Left lung (tissue), 4 donors: ENCODE measurements at regions not wholly inside any gene's neighbourhood (a gene's known extent, or its start where the extent isn't known, plus 50 kb on each side); places are given as distances from the start of the nearest gene placed in this dataset.

Source experiments
- ATAC-seq: fragments of 200-7000 bp; cut with Tn5 transposase; one replicate; pipeline ENCODE4 v1.9.1; 2020; ENCODE audit warnings: moderate library complexity
- DNase-seq, 4 donors: peaks; one replicate each; pipeline ENCODE4 v3.0.0-alpha.2; 2013 to 2020
- H3K27ac ChIP-seq, 2 donors: fragments of 200-600 bp; sonication (generic) in 1 of 2; one replicate each; pipeline versions ENCODE4 v1.5.0 to v1.8.0; 2020 to 2021
- H3K27me3 ChIP-seq, 2 donors: fragments of 200-600 bp; sonication (generic) in 1 of 2; one replicate each; pipeline versions ENCODE4 v1.5.0 to v1.8.0; 2020 to 2021
- H3K36me3 ChIP-seq, 2 donors: fragments of 200-600 bp; sonication (generic) in 1 of 2; one replicate each; pipeline versions ENCODE4 v1.5.0 to v1.8.0; 2020 to 2021
- H3K4me1 ChIP-seq, 2 donors: fragments of 200-600 bp; one replicate each; pipeline ENCODE4 v1.8.0; 2021
- H3K4me3 ChIP-seq, 2 donors: fragments of 200-600 bp; sonication (generic) in 1 of 2; one replicate each; pipeline versions ENCODE4 v1.5.0 to v1.8.0; 2020 to 2021; ENCODE audit warnings: mild to moderate bottlenecking in 1 of 2
- H3K9me3 ChIP-seq, 2 donors: fragments of 200-600 bp; sonication (generic) in 1 of 2; one replicate each; pipeline versions ENCODE4 v1.5.0 to v1.8.0; 2020 to 2021
- CTCF ChIP-seq, 2 donors: fragments of 200-600 bp; sonication (generic) in 1 of 2; IDR thresholded peaks; one replicate each; pipeline versions ENCODE4 v1.5.0 to v1.8.0; 2021; ENCODE audit warnings: antibody characterized with exemption in 2 of 2
- intact Hi-C, 2 donors: fragments of 100-400 bp; cut with DNase I; formaldehyde crosslinking; loops; one replicate each; pipeline versions ENCODE4 v1.11.2 to v1.14.2; 2022
- donor health status: DM: no; HTN: yes; CAD: no.
- donor health status: DM: no; HTN: no; CAD: no.

- no peak overlapping the region for H3K4me3 ChIP-seq
- H3K4me1 ChIP-seq, result peaks cover 13 to 15% of the 10 kb centered on the region in 2 donors
- DNase-seq, result peak in 1 of 4 donors; percentile 20
- H3K27ac ChIP-seq, result peak overlapping the region in 1 of 2 donors; percentile 8
- H3K27me3 ChIP-seq, result no peaks in the 10 kb centered on the region
- no peak for ATAC-seq
- no peaks in the 10 kb centered on the region for H3K36me3 ChIP-seq
- intact Hi-C loops, result no loop called here
- no peaks in the 10 kb centered on the region for H3K9me3 ChIP-seq
- no peak for TF ChIP-seq CTCF (IDR thresholded peaks at IDR 0.05)
Measured at GRCh38 chr5:135229679-135230132, 169.3 kb downstream of the MACROH2A1 start.

GRCh38 chr5:135229122-135229521 lies 169.9 kb downstream of the MACROH2A1 start:
- Histone ChIP-seq H3K27ac (no peak overlapping the region), H3K9me3 (no peaks in the 10 kb centered on the region), H3K27me3 (no peaks in the 10 kb centered on the region), H3K4me1 (peaks cover 13 to 15% of the 10 kb centered on the region in 2 donors), H3K36me3 (no peaks in the 10 kb centered on the region), H3K4me3 (no peak overlapping the region)
- no peak for ATAC-seq
- intact Hi-C loops, result no loop called here
- peak in 1 of 4 donors; percentile 15 for DNase-seq
- no peak for TF ChIP-seq CTCF (IDR thresholded peaks at IDR 0.05)

DNA sequence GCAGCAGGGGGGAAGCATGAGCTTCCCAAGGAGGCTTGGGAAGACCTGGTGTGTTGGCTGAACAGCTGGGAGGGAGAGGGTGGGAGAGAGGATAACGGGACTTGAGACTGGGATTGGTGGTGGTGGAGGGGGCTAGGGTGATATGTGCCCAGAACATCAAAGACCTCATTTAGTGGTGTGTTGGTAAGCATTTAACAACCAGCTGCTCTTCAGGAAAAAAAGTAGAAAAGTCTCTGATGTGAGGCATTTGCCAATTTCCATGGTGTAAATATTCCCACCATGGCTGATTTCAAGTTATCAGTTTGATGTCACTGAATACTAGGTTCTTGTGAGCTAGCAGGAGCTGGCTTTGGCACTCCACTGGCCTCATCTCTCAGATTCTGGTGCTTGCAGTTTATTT lies 170.8 kb downstream of the MACROH2A1 start:
- Histone ChIP-seq H3K4me3 (no peak overlapping the region), H3K27ac (no peak overlapping the region), H3K9me3 (no peaks in the 10 kb centered on the region), H3K27me3 (no peaks in the 10 kb centered on the region), H3K36me3 (no peaks in the 10 kb centered on the region), H3K4me1 (peaks cover 13 to 15% of the 10 kb centered on the region in 2 donors)
- DNase-seq, result peak in 1 of 4 donors; percentile 4
- intact Hi-C loops, result no loop called here
- TF ChIP-seq CTCF (IDR thresholded peaks at IDR 0.05), result no peak
- ATAC-seq, result no peak

DNA sequence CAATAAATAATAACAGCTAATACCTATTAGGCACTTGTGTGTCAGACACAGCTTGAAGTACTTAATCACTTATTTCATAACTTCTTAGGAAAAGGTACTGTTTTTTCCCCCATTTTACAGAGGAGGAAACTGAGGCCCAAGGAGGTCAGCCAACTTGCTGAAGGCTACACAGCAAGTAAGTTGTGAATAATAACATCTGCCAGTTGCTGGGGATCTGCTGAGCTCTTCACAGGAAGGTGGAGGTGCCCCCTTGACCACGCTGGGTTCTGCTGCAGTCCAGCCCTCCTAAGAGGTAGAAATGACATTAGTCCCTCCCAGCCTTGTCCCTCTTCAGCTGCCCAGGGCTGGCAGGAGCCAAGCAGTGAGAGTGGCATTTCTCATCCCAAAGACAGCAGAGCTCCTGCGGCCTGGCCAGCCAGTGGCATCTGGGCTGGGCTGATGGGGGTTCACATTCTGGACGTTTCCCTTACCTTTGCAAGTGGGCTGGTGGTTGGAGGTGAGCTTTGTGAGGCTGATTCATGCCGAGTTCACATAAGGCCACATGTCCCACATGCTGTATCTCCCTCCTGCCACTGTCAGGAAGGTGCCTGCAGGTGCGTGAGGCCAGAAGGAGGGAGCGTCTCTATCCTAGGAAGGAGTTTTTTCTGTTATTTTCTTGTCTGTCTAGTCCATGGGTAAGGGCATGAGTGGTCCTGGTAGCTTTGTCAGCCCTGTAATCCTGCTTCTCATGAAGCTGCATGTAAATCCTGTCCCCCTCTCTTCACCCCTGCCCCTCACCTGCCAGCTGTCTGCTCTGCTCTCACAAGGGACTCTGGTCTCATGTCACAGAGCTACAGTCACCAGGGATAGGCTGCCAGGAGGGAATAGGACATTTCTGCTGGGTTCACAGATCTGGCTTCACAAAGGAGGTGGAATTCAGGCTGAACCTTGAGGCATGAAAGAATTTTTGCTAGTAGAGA lies 171.7 kb downstream of the MACROH2A1 start:
- ATAC-seq (no peak), DNase-seq (peak in 1 of 4 donors; percentile 16)
- H3K27ac ChIP-seq, result no peak overlapping the region
- no peak for TF ChIP-seq CTCF (IDR thresholded peaks at IDR 0.05)
- H3K9me3 ChIP-seq, result no peaks in the 10 kb centered on the region
- intact Hi-C loops, result no loop called here
- no peaks in the 10 kb centered on the region for H3K36me3 ChIP-seq
- H3K27me3 ChIP-seq, result no peaks in the 10 kb centered on the region
- H3K4me3 ChIP-seq, result no peak overlapping the region
- peaks cover 13 to 15% of the 10 kb centered on the region in 2 donors for H3K4me1 ChIP-seq

DNA sequence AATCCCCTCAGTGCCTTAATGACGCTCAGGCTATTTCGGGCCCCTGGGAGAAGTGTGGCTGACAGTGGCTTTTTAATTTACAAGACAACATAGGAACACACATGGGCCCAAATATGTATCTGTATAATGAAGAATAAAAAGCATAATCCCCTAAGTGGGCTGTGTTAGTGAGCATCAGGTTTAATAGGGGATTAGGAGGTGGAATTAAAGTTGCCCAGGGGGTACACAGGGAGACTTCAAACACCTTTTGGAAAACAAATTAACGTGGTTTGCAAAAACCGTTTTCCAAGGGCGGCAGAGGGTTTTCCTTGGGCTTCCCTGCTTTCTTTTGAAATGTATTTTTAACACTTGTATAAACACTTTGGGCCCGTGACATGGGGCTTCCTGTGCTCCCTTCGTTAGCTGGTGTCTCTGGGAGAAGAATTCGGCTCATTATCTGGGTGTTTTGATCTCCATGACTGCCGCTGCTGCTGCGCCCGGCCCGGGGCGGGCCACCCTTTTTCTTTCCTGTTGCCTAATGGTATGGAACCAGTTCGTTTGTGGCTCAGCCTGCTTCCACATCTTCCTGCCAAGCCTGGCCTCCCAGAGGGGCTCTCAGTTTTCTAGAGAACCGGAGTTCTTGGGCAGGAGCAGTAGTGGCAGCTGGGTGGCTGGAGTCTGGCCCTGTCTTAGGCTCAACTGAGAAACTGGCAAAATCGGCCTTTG lies 173.0 kb downstream of the MACROH2A1 start:
- no peak for TF ChIP-seq CTCF (IDR thresholded peaks at IDR 0.05)
- Histone ChIP-seq H3K27me3 (no peaks in the 10 kb centered on the region), H3K27ac (no peak overlapping the region), H3K4me1 (peaks cover 12 to 15% of the 10 kb centered on the region in 2 donors), H3K36me3 (no peaks in the 10 kb centered on the region), H3K4me3 (no peak overlapping the region), H3K9me3 (no peaks in the 10 kb centered on the region)
- intact Hi-C loops, result no loop called here
- ATAC-seq, result no peak
- peak in 1 of 4 donors; percentile 32 for DNase-seq
